Neutrophil (primary cell): ENCODE measurements at regions not wholly inside any gene's neighbourhood (a gene's known extent, or its start where the extent isn't known, plus 50 kb on each side); places are given as distances from the start of the nearest gene placed in this dataset.

Experiments
- H3K27ac ChIP-seq: fragments of 200-600 bp; sonication (generic); 2 replicates; pipeline ENCODE4 v1.5.1; 2016; ENCODE audit warnings: mild to moderate bottlenecking, moderate library complexity
- H3K27me3 ChIP-seq: fragments of 200-600 bp; sonication (generic); 2 replicates; pipeline ENCODE4 v1.6.0; 2016; ENCODE audit warnings: mild to moderate bottlenecking
- H3K36me3 ChIP-seq: fragments of 200-600 bp; sonication (generic); 2 replicates; pipeline ENCODE4 v1.5.1; 2017
- H3K4me1 ChIP-seq, 2 experiments: fragments of 200-600 bp in 1 of 2; sonication (generic) in 1 of 2; 1 replicate in 1 of 2; 2 replicates in 1 of 2; pipeline versions ENCODE4 v1.5.1 to v1.6.1; 2013 to 2016; ENCODE audit warnings: low read depth in 1 of 2, low read length in 1 of 2, mild to moderate bottlenecking in 1 of 2, moderate library complexity in 1 of 2; ENCODE audit not compliant: control insufficient read depth in 1 of 2, insufficient read depth in 1 of 2
- H3K4me3 ChIP-seq, 2 experiments: fragments of 200-600 bp in 1 of 2; sonication (generic) in 1 of 2; 1 replicate in 1 of 2; 2 replicates in 1 of 2; pipeline ENCODE4 v1.5.1; 2013 to 2016; ENCODE audit warnings: low read depth in 1 of 2, low read length in 1 of 2, mild to moderate bottlenecking in 1 of 2, moderate library complexity in 1 of 2
- H3K9me3 ChIP-seq: fragments of 200-600 bp; sonication (generic); 2 replicates; pipeline ENCODE4 v1.5.1; 2016
- CTCF ChIP-seq: fragments of 200-600 bp; sonication (generic); IDR thresholded peaks from 2 replicates; pipeline ENCODE4 v1.5.1; 2016; ENCODE audit warnings: antibody characterized with exemption

GRCh38 chr4:23392860-23393458 is 496.9 kb downstream of the PPARGC1A start:
- no peaks in the 10 kb centered on the region for H3K27me3 ChIP-seq
- no peaks in the 10 kb centered on the region for H3K36me3 ChIP-seq
- TF ChIP-seq CTCF, result no peak
- no peaks in the 10 kb centered on the region for H3K9me3 ChIP-seq
- H3K4me3 ChIP-seq, result no peak overlapping the region
- no peaks in the 10 kb centered on the region for H3K4me1 ChIP-seq
- no peak overlapping the region for H3K27ac ChIP-seq

- Histone ChIP-seq H3K27me3 (no peaks in the 10 kb centered on the region), H3K4me1 (no peaks in the 10 kb centered on the region), H3K36me3 (no peaks in the 10 kb centered on the region), H3K9me3 (no peaks in the 10 kb centered on the region), H3K27ac (no peak overlapping the region), H3K4me3 (no peak overlapping the region)
- TF ChIP-seq CTCF, result no peak
These were observed 499.6 kb downstream of the PPARGC1A start for GRCh38 chr4:23390246-23390645.

GRCh38 chr4:23388699-23389395 is 501.0 kb downstream of the PPARGC1A start:
- H3K4me3 ChIP-seq, result no peak overlapping the region
- no peaks in the 10 kb centered on the region for H3K36me3 ChIP-seq
- H3K9me3 ChIP-seq, result no peaks in the 10 kb centered on the region
- no peaks in the 10 kb centered on the region for H3K27me3 ChIP-seq
- no peak for TF ChIP-seq CTCF
- H3K4me1 ChIP-seq, result no peaks in the 10 kb centered on the region
- H3K27ac ChIP-seq, result no peak overlapping the region

- H3K4me1 ChIP-seq, result no peaks in the 10 kb centered on the region
- no peak overlapping the region for H3K27ac ChIP-seq
- no peak for TF ChIP-seq CTCF
- H3K36me3 ChIP-seq, result no peaks in the 10 kb centered on the region
- H3K4me3 ChIP-seq, result no peak overlapping the region
- no peaks in the 10 kb centered on the region for H3K9me3 ChIP-seq
- H3K27me3 ChIP-seq, result no peaks in the 10 kb centered on the region
These were observed 501.6 kb downstream of the PPARGC1A start for GRCh38 chr4:23388255-23388654.

GRCh38 chr4:23384741-23385140 is 505.1 kb downstream of the PPARGC1A start:
- Histone ChIP-seq H3K4me3 (no peak overlapping the region), H3K9me3 (no peaks in the 10 kb centered on the region), H3K4me1 (no peaks in the 10 kb centered on the region), H3K36me3 (no peaks in the 10 kb centered on the region), H3K27me3 (no peaks in the 10 kb centered on the region), H3K27ac (no peak overlapping the region)
- TF ChIP-seq CTCF, result no peak
